Ascending aorta (tissue), 2 donors: ENCODE measurements at regions not wholly inside any gene's neighbourhood (a gene's known extent, or its start where the extent isn't known, plus 50 kb on each side); places are given as distances from the start of the nearest gene placed in this dataset.

ENCODE experiments used
- DNase-seq, 2 donors: peaks; one replicate each; pipeline ENCODE4 v3.0.0-alpha.2; 2019; ENCODE audit warnings: low spot score in 2 of 2
- H3K27ac ChIP-seq, 2 donors: fragments of 200-600 bp; sonication (generic); one replicate each; pipeline ENCODE4 v1.5.1; 2016 to 2017; ENCODE audit warnings: mild to moderate bottlenecking in 1 of 2
- H3K27me3 ChIP-seq: fragments of 200-600 bp; sonication (generic); one replicate; pipeline ENCODE4 v1.5.1; 2017
- H3K36me3 ChIP-seq, 2 donors: fragments of 200-600 bp; sonication (generic); one replicate each; pipeline ENCODE4 v1.5.1; 2016
- H3K4me1 ChIP-seq, 2 donors: fragments of 200-600 bp; sonication (generic); one replicate each; pipeline ENCODE4 v1.5.1; 2016 to 2017; ENCODE audit warnings: mild to moderate bottlenecking in 1 of 2
- H3K4me3 ChIP-seq, 2 donors: fragments of 200-600 bp; sonication (generic); one replicate each; pipeline ENCODE4 v1.5.1; 2016 to 2017; ENCODE audit warnings: mild to moderate bottlenecking in 1 of 2
- H3K9me3 ChIP-seq, 2 donors: fragments of 200-600 bp; sonication (generic); one replicate each; pipeline ENCODE4 v1.5.1; 2016
- CTCF ChIP-seq, 3 experiments: fragments of 200-600 bp in 2 of 3; fragments of 450-650 bp in 1 of 3; sonication (generic) in 2 of 3; IDR thresholded peaks; one replicate each; pipeline ENCODE4 v1.5.1; 2016 to 2019; ENCODE audit warnings: antibody characterized with exemption in 3 of 3, mild to moderate bottlenecking in 1 of 3, moderate library complexity in 1 of 3
- intact Hi-C: fragments of 100-400 bp; cut with DNase I; formaldehyde crosslinking; loops from one replicate; pipeline ENCODE4 v1.15.1; 2023

GRCh38 chr5:74402553-74402952 lies 238.0 kb downstream of the ENC1 start:
- intact Hi-C loops: no loop called here
- no peaks in the 10 kb centered on the region for H3K36me3 ChIP-seq
- no peak overlapping the region for H3K27ac ChIP-seq
- no peak for DNase-seq
- H3K9me3 ChIP-seq: no peaks in the 10 kb centered on the region
- H3K4me1 ChIP-seq: peaks cover 0 to 4% of the 10 kb centered on the region in 2 donors
- H3K4me3 ChIP-seq: no peak overlapping the region
- TF ChIP-seq CTCF (IDR thresholded peaks at IDR 0.05): no peak
- no peaks in the 10 kb centered on the region for H3K27me3 ChIP-seq

- no peak overlapping the region for H3K27ac ChIP-seq
- no peaks in the 10 kb centered on the region for H3K36me3 ChIP-seq
- H3K27me3 ChIP-seq: no peaks in the 10 kb centered on the region
- TF ChIP-seq CTCF (IDR thresholded peaks at IDR 0.05): no peak
- no peaks in the 10 kb centered on the region for H3K9me3 ChIP-seq
- no peak for DNase-seq
- no peak overlapping the region for H3K4me3 ChIP-seq
- intact Hi-C loops: no loop called here
- H3K4me1 ChIP-seq: peaks cover 0 to 4% of the 10 kb centered on the region in 2 donors
Observed at GRCh38 chr5:74401946-74402320, 238.6 kb downstream of the ENC1 start.

- Histone ChIP-seq H3K27ac (no peak overlapping the region), H3K36me3 (no peaks in the 10 kb centered on the region), H3K27me3 (no peaks in the 10 kb centered on the region), H3K4me1 (peaks cover 0 to 3% of the 10 kb centered on the region in 2 donors), H3K9me3 (no peaks in the 10 kb centered on the region), H3K4me3 (no peak overlapping the region)
- no peak for TF ChIP-seq CTCF (IDR thresholded peaks at IDR 0.05)
- intact Hi-C loops: no loop called here
- no peak for DNase-seq
Observed at GRCh38 chr5:74401281-74401945, 239.1 kb downstream of the ENC1 start.

- no peak overlapping the region for H3K27ac ChIP-seq
- H3K36me3 ChIP-seq: no peaks in the 10 kb centered on the region
- no peak overlapping the region for H3K4me3 ChIP-seq
- no peak for DNase-seq
- TF ChIP-seq CTCF (IDR thresholded peaks at IDR 0.05): no peak
- intact Hi-C loops: no loop called here
- H3K4me1 ChIP-seq: no peaks in the 10 kb centered on the region
- H3K9me3 ChIP-seq: no peaks in the 10 kb centered on the region
- H3K27me3 ChIP-seq: no peaks in the 10 kb centered on the region
Observed at GRCh38 chr5:74400067-74400466, 240.5 kb downstream of the ENC1 start.

- Histone ChIP-seq H3K4me1 (no peaks in the 10 kb centered on the region), H3K9me3 (no peaks in the 10 kb centered on the region), H3K27ac (no peak overlapping the region), H3K36me3 (no peaks in the 10 kb centered on the region), H3K4me3 (no peak overlapping the region), H3K27me3 (no peaks in the 10 kb centered on the region)
- DNase-seq: no peak
- TF ChIP-seq CTCF (IDR thresholded peaks at IDR 0.05): no peak
- intact Hi-C loops: no loop called here
Observed at GRCh38 chr5:74396913-74397622, 243.5 kb downstream of the ENC1 start.
